ENCODE measurements at regions not wholly inside any gene's neighbourhood (a gene's known extent, or its start where the extent isn't known, plus 50 kb on each side); places are given as distances from the start of the nearest gene placed in this dataset.

GRCh38 chr5:107808671-107809137 lies 138.0 kb upstream of the EFNA5 start:
- TF ChIP-seq CTCF (IDR thresholded peaks at IDR 0.05; ENCODE audit: control insufficient read depth, insufficient read depth, low read depth, low read length, missing control alignments): no peak
- no peak overlapping the region for H3K4me3 ChIP-seq (ENCODE audit: control insufficient read depth, low read depth, low read length)
- DNase-seq (ENCODE audit: low read depth): no peak

- no peak overlapping the region for H3K4me3 ChIP-seq (ENCODE audit: control insufficient read depth, low read depth, low read length)
- DNase-seq (ENCODE audit: low read depth): no peak
- no peak for TF ChIP-seq CTCF (IDR thresholded peaks at IDR 0.05; ENCODE audit: control insufficient read depth, insufficient read depth, low read depth, low read length, missing control alignments)
These were observed 136.7 kb upstream of the EFNA5 start for GRCh38 chr5:107807431-107807830.

GRCh38 chr5:107806705-107807104 lies 136.0 kb upstream of the EFNA5 start:
- no peak overlapping the region for H3K4me3 ChIP-seq (ENCODE audit: control insufficient read depth, low read depth, low read length)
- no peak for DNase-seq (ENCODE audit: low read depth)
- TF ChIP-seq CTCF (IDR thresholded peaks at IDR 0.05; ENCODE audit: control insufficient read depth, insufficient read depth, low read depth, low read length, missing control alignments): no peak

- H3K4me3 ChIP-seq (ENCODE audit: control insufficient read depth, low read depth, low read length): no peak overlapping the region
- no peak for DNase-seq (ENCODE audit: low read depth)
- no peak for TF ChIP-seq CTCF (IDR thresholded peaks at IDR 0.05; ENCODE audit: control insufficient read depth, insufficient read depth, low read depth, low read length, missing control alignments)
These were observed 135.5 kb upstream of the EFNA5 start for GRCh38 chr5:107806271-107806670.

- no peak for DNase-seq (ENCODE audit: low read depth)
- no peak for TF ChIP-seq CTCF (IDR thresholded peaks at IDR 0.05; ENCODE audit: control insufficient read depth, insufficient read depth, low read depth, low read length, missing control alignments)
- H3K4me3 ChIP-seq (ENCODE audit: control insufficient read depth, low read depth, low read length): no peak overlapping the region
These were observed 135.1 kb upstream of the EFNA5 start for GRCh38 chr5:107805824-107806223.

- no peak overlapping the region for H3K4me3 ChIP-seq (ENCODE audit: control insufficient read depth, low read depth, low read length)
These were observed 134.4 kb upstream of the EFNA5 start for GRCh38 chr5:107805166-107805565.

More at GRCh38 chr5:107805166-107805565, 134.4 kb upstream of the EFNA5 start:
- no peak for DNase-seq (ENCODE audit: low read depth)
- TF ChIP-seq CTCF (IDR thresholded peaks at IDR 0.05; ENCODE audit: control insufficient read depth, insufficient read depth, low read depth, low read length, missing control alignments): no peak
